Activated T-helper 1 cell treated with anti-CD3 and anti-CD28 coated beads, Interleukin-2, amount 50 U/mL, for 16 hours (primary cell): ENCODE measurements at regions not wholly inside any gene's neighbourhood (a gene's known extent, or its start where the extent isn't known, plus 50 kb on each side); places are given as distances from the start of the nearest gene placed in this dataset.

Source experiments
- DNase-seq, 2 donors: peaks; one replicate each; pipeline ENCODE4 v3.0.0-alpha.2; 2020; ENCODE audit warnings: low read depth in 1 of 2, low spot score in 1 of 2

GRCh38 chr6:139443231-139444112 lies 69.0 kb upstream of the CITED2 start:
- no peak for DNase-seq

- DNase-seq, result no peak
Observed at GRCh38 chr6:139442188-139442671, 67.8 kb upstream of the CITED2 start.

- no peak for DNase-seq
Observed at GRCh38 chr6:139439349-139439748, 64.9 kb upstream of the CITED2 start.

- no peak for DNase-seq
Observed at GRCh38 chr6:139438775-139439174, 64.3 kb upstream of the CITED2 start.

- DNase-seq, result no peak
Observed at GRCh38 chr6:139436957-139437348, 62.5 kb upstream of the CITED2 start.

- no peak for DNase-seq
Observed at GRCh38 chr6:139436200-139436956, 61.9 kb upstream of the CITED2 start.

GRCh38 chr6:139433631-139434419 lies 59.4 kb upstream of the CITED2 start:
- no peak for DNase-seq

- no peak for DNase-seq
Observed at GRCh38 chr6:139431602-139431956, 57.1 kb upstream of the CITED2 start.

GRCh38 chr6:139430899-139431601 lies 56.6 kb upstream of the CITED2 start:
- no peak for DNase-seq

- no peak for DNase-seq
Observed at GRCh38 chr6:139429580-139430145, 55.2 kb upstream of the CITED2 start.

- DNase-seq, result no peak
Observed at GRCh38 chr6:139427199-139427598, 52.8 kb upstream of the CITED2 start.

GRCh38 chr6:139426795-139427194 lies 52.3 kb upstream of the CITED2 start:
- no peak for DNase-seq

- no peak for DNase-seq
Observed at GRCh38 chr6:139425780-139426179, 51.3 kb upstream of the CITED2 start.

GRCh38 chr6:139423971-139424667 lies 49.7 kb upstream of the CITED2 start:
- no peak for DNase-seq
